H9 (cell line): ENCODE measurements at regions not wholly inside any gene's neighbourhood (a gene's known extent, or its start where the extent isn't known, plus 50 kb on each side); places are given as distances from the start of the nearest gene placed in this dataset.

Experiments used
- DNase-seq: peaks from one replicate; pipeline ENCODE4 v3.0.0-alpha.2; 2017
- H2AFZ ChIP-seq: one replicate; pipeline ENCODE4 v1.6.1; 2013; ENCODE audit warnings: mild to moderate bottlenecking, low read length, control low read depth, moderate library complexity
- H2AK5ac ChIP-seq: 2 replicates; pipeline ENCODE4 v1.6.1; 2013; ENCODE audit warnings: low read length, control low read depth, mixed read lengths; ENCODE audit not compliant: insufficient read length
- H2BK120ac ChIP-seq: one replicate; pipeline ENCODE4 v1.6.1; 2013; ENCODE audit warnings: low read depth, mild to moderate bottlenecking, low read length, control low read depth, inconsistent platforms; ENCODE audit not compliant: poor library complexity, severe bottlenecking
- H2BK12ac ChIP-seq: 2 replicates; pipeline ENCODE4 v1.6.1; 2013; ENCODE audit warnings: low read length, control low read depth, mixed read lengths, low read depth; ENCODE audit not compliant: insufficient read length
- H2BK15ac ChIP-seq: 2 replicates; pipeline ENCODE4 v1.6.1; 2013; ENCODE audit warnings: low read depth, low read length, control low read depth
- H2BK20ac ChIP-seq: one replicate; pipeline ENCODE4 v1.6.1; 2013; ENCODE audit warnings: low read depth, mild to moderate bottlenecking, low read length, control low read depth, inconsistent platforms; ENCODE audit not compliant: poor library complexity, severe bottlenecking
- H2BK5ac ChIP-seq: 2 replicates; pipeline ENCODE4 v1.6.1; 2013; ENCODE audit warnings: low read length, control low read depth, mixed read lengths; ENCODE audit not compliant: insufficient read length
- H3K14ac ChIP-seq: 2 replicates; pipeline ENCODE4 v1.6.1; 2013; ENCODE audit warnings: low read length, control low read depth; ENCODE audit not compliant: insufficient read depth
- H3K18ac ChIP-seq: 2 replicates; pipeline ENCODE4 v1.6.1; 2013; ENCODE audit warnings: low read depth, mild to moderate bottlenecking, mixed read lengths, low read length, control low read depth; ENCODE audit not compliant: insufficient read length
- H3K23ac ChIP-seq: 2 replicates; pipeline ENCODE4 v1.6.1; 2013; ENCODE audit warnings: low read length, control low read depth, mixed read lengths, low read depth; ENCODE audit not compliant: insufficient read length
- H3K23me2 ChIP-seq: 2 replicates; pipeline ENCODE4 v1.6.1; 2013; ENCODE audit warnings: low read depth, mild to moderate bottlenecking, mixed read lengths, low read length, control low read depth; ENCODE audit not compliant: insufficient read length, poor library complexity, severe bottlenecking
- H3K27ac ChIP-seq: 2 replicates; pipeline ENCODE4 v1.5.1; 2013; ENCODE audit warnings: low read length, control low read depth, mixed read lengths, low read depth; ENCODE audit not compliant: insufficient read length
- H3K27me3 ChIP-seq: 2 replicates; pipeline ENCODE4 v1.6.1; 2013; ENCODE audit warnings: low read length, control low read depth, inconsistent platforms; ENCODE audit not compliant: insufficient read depth
- H3K4ac ChIP-seq: 2 replicates; pipeline ENCODE4 v1.6.1; 2013; ENCODE audit warnings: low read depth, mild to moderate bottlenecking, control low read depth, inconsistent platforms, low read length, moderate library complexity
- H3K4me1 ChIP-seq: 2 replicates; pipeline ENCODE4 v1.6.1; 2013; ENCODE audit warnings: low read length, control low read depth, inconsistent platforms; ENCODE audit not compliant: insufficient read depth
- H3K4me2 ChIP-seq: 2 replicates; pipeline ENCODE4 v1.6.1; 2013; ENCODE audit warnings: low read length, control low read depth, mixed read lengths; ENCODE audit not compliant: insufficient read length, insufficient read depth
- H3K56ac ChIP-seq: 2 replicates; pipeline ENCODE4 v1.6.1; 2013; ENCODE audit warnings: low read depth, mild to moderate bottlenecking, mixed read lengths, low read length, control low read depth; ENCODE audit not compliant: insufficient read length
- H3K79me1 ChIP-seq: 2 replicates; pipeline ENCODE4 v1.6.1; 2013; ENCODE audit warnings: low read depth, mild to moderate bottlenecking, moderate library complexity, low read length, control low read depth, inconsistent platforms; ENCODE audit not compliant: insufficient read depth, poor library complexity, severe bottlenecking
- H3K79me2 ChIP-seq: 2 replicates; pipeline ENCODE4 v1.6.1; 2013; ENCODE audit warnings: low read length, control low read depth, inconsistent platforms; ENCODE audit not compliant: insufficient read depth
- H3K9ac ChIP-seq: 2 replicates; pipeline ENCODE4 v1.6.1; 2013; ENCODE audit warnings: low read length, control low read depth, mixed read lengths; ENCODE audit not compliant: insufficient read length; ENCODE audit errors: extremely low read depth
- H3K9me3 ChIP-seq: one replicate; pipeline ENCODE4 v1.6.1; 2013; ENCODE audit warnings: low read depth, low read length, inconsistent platforms; ENCODE audit not compliant: control insufficient read depth
- H3T11ph ChIP-seq: one replicate; pipeline ENCODE4 v1.6.1; 2013; ENCODE audit warnings: mild to moderate bottlenecking, low read length, control low read depth, inconsistent platforms
- H4K20me1 ChIP-seq: one replicate; pipeline ENCODE4 v1.6.1; 2013; ENCODE audit not compliant: control insufficient read depth, insufficient read length, insufficient read depth
- H4K5ac ChIP-seq: 2 replicates; pipeline ENCODE4 v1.6.1; 2013; ENCODE audit warnings: low read depth, mild to moderate bottlenecking, mixed read lengths, low read length, control low read depth; ENCODE audit not compliant: insufficient read length
- H4K8ac ChIP-seq: replicated peaks from 2 replicates; pipeline ENCODE4 v1.6.1; 2013; ENCODE audit warnings: low read length, control low read depth, mixed read lengths, low read depth; ENCODE audit not compliant: insufficient read length
- H4K91ac ChIP-seq: 2 replicates; pipeline ENCODE4 v1.6.1; 2013; ENCODE audit warnings: low read depth, mild to moderate bottlenecking, moderate library complexity, mixed read lengths, low read length, control low read depth; ENCODE audit not compliant: insufficient read length
- H3K27ac Mint-ChIP-seq, 3 experiments: 2 replicates in 2 of 3; 3 replicates in 1 of 3; pipeline ENCODE4 v1.8.0; 2020 to 2021; ENCODE audit warnings: mixed read lengths in 3 of 3, mild to moderate bottlenecking in 1 of 3, moderate library complexity in 1 of 3
- H3K27me3 Mint-ChIP-seq: 2 replicates; pipeline ENCODE4 v1.8.0; 2021; ENCODE audit warnings: low read depth, mild to moderate bottlenecking, moderate library complexity, mixed read lengths
- H3K36me3 Mint-ChIP-seq, 3 experiments: 2 replicates in 2 of 3; 3 replicates in 1 of 3; pipeline ENCODE4 v1.8.0; 2020 to 2021; ENCODE audit warnings: low read depth in 3 of 3, mixed read lengths in 3 of 3; ENCODE audit not compliant: insufficient read depth in 1 of 3
- H3K4me1 Mint-ChIP-seq, 2 experiments: 2 replicates each; pipeline ENCODE4 v1.8.0; 2020; ENCODE audit warnings: mixed read lengths in 2 of 2
- H3K4me3 Mint-ChIP-seq, 2 experiments: 2 replicates in 1 of 2; 3 replicates in 1 of 2; pipeline ENCODE4 v1.8.0; 2020 to 2021; ENCODE audit warnings: mild to moderate bottlenecking in 2 of 2, mixed read lengths in 2 of 2, moderate library complexity in 1 of 2
- H3K9me3 Mint-ChIP-seq, 2 experiments: 2 replicates in 1 of 2; 3 replicates in 1 of 2; pipeline ENCODE4 v1.8.0; 2020; ENCODE audit warnings: mild to moderate bottlenecking in 2 of 2, mixed read lengths in 2 of 2, moderate library complexity in 1 of 2
- CTCF ChIP-seq: fragments of 200-600 bp; sonication (generic); conservative IDR thresholded peaks from 3 replicates; pipeline ENCODE4 v1.8.0; 2021; ENCODE audit warnings: antibody characterized with exemption, mild to moderate bottlenecking

- Histone ChIP-seq H4K20me1 (no peaks in the 10 kb centered on the region), H4K8ac (no peak overlapping the region), H3K23ac (no peak overlapping the region), H2BK20ac (no peak overlapping the region), H3K18ac (no peak overlapping the region), H3K23me2 (no peaks in the 10 kb centered on the region), H3K9ac (no peak overlapping the region), H2BK12ac (no peak overlapping the region), H2AFZ (no peak overlapping the region), H3K4ac (no peak overlapping the region), H2BK120ac (no peak overlapping the region), H3K27ac (no peak overlapping the region), H2BK5ac (no peak overlapping the region), H3K9me3 (no peaks in the 10 kb centered on the region), H3K14ac (no peak overlapping the region), H3T11ph (no peak overlapping the region), H2AK5ac (no peak overlapping the region), H4K91ac (no peak overlapping the region), H3K4me2 (no peak overlapping the region), H4K5ac (no peak overlapping the region), H3K79me2 (no peaks in the 10 kb centered on the region), H3K27me3 (no peaks in the 10 kb centered on the region), H3K4me1 (no peaks in the 10 kb centered on the region), H3K79me1 (no peaks in the 10 kb centered on the region), H2BK15ac (no peak overlapping the region), H3K56ac (no peak overlapping the region)
- Mint-ChIP-seq H3K27ac (no peak overlapping the region), H3K4me1 (no peaks in the 10 kb centered on the region), H3K9me3 (peaks cover 6 to 10% of the 10 kb centered on the region in 2 experiments; a peak in 4 of 5 replicates), H3K27me3 (no peaks in the 10 kb centered on the region), H3K4me3 (no peak overlapping the region), H3K36me3 (peaks cover 0 to 22% (median 2%) of the 10 kb centered on the region in 3 experiments; a peak in 6 of 7 replicates)
- no peak for DNase-seq
- TF ChIP-seq CTCF = no peak
These were observed 455.3 kb upstream of the NAALADL2 start for GRCh38 chr3:174403831-174404230.
